Thyroid gland (tissue), 4 donors: ENCODE measurements at regions not wholly inside any gene's neighbourhood (a gene's known extent, or its start where the extent isn't known, plus 50 kb on each side); places are given as distances from the start of the nearest gene placed in this dataset.

Experiments
- POLR2A ChIP-seq, 2 donors: fragments of 450-650 bp; IDR thresholded peaks; one replicate each; pipeline ENCODE4 v1.6.1; 2017; ENCODE audit warnings: antibody characterized with exemption in 2 of 2, mild to moderate bottlenecking in 2 of 2, moderate library complexity in 1 of 2
- TF ChIP-seq, protein P1 (sequence below), 6 experiments: fragments of 200-600 bp in 3 of 6; fragments of 450-650 bp in 3 of 6; sonication (generic) in 3 of 6; IDR thresholded peaks; one replicate each; pipeline ENCODE4 v1.5.1; 2016 to 2019; ENCODE audit warnings: antibody characterized with exemption in 6 of 6, mild to moderate bottlenecking in 2 of 6, inconsistent platforms in 1 of 6, moderate library complexity in 1 of 6

GRCh38 chr6:147891671-147892070 is 383.2 kb downstream of the SAMD5 start:
- TF ChIP-seq, protein P1, sequence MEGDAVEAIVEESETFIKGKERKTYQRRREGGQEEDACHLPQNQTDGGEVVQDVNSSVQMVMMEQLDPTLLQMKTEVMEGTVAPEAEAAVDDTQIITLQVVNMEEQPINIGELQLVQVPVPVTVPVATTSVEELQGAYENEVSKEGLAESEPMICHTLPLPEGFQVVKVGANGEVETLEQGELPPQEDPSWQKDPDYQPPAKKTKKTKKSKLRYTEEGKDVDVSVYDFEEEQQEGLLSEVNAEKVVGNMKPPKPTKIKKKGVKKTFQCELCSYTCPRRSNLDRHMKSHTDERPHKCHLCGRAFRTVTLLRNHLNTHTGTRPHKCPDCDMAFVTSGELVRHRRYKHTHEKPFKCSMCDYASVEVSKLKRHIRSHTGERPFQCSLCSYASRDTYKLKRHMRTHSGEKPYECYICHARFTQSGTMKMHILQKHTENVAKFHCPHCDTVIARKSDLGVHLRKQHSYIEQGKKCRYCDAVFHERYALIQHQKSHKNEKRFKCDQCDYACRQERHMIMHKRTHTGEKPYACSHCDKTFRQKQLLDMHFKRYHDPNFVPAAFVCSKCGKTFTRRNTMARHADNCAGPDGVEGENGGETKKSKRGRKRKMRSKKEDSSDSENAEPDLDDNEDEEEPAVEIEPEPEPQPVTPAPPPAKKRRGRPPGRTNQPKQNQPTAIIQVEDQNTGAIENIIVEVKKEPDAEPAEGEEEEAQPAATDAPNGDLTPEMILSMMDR (IDR thresholded peaks at IDR 0.05), result no peak
- no peak for TF ChIP-seq POLR2A (IDR thresholded peaks at IDR 0.05)
